NCI-H748 (cell line): ENCODE measurements at regions not wholly inside any gene's neighbourhood (a gene's known extent, or its start where the extent isn't known, plus 50 kb on each side); places are given as distances from the start of the nearest gene placed in this dataset.
A peak's percentile ranks its signal among the peaks of the same experiment; 100 is the strongest.

Experiments used
- DNase-seq: peaks from one replicate; lab custom pipeline; 2025; ENCODE audit not compliant: unreplicated experiment; lab: John Stamatoyannopoulos, UW

DNA sequence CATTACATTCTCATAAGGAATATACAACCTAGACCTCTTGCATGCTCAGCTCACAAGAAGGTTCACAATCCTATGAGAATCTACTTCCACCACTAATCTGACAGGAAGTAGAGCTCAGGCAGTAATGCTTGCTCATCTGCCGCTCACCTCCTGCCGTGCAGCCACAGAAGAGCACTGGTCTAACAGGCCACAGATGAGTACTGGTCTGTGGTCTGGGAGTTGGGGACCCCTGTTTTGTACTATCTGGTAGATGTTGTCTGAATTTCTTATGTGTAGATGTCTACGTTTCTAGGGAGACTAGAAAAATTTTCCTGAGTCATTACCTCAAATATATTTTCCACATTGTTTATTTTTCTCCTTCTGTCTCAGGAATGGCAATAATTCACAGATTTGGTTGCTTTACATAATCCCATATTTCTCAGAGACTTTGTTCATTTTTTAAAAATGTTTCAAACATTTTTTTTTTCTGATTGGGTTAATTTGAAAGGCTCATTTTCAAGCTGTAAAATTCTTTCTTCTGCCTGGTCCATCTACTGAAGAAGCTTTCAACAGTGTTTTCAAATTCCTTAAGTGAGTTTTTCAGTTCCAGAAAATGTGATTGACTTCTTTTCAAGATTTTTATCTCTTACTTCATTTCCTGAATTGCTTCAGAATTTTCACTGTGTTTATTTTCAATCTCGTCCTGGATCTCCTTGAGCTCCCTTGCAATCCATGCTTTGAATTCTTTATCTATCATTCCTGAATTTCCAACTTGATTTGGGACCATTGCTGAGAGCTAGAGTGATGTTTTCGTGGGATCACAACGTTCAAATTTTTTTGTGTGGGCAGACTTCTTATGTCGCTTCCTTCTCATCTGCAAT lies 1322.2 kb downstream of the PCDH9 start:
- no peak for DNase-seq

GRCh38 chr13:65901723-65902122 lies 1328.4 kb downstream of the PCDH9 start:
- DNase-seq = no peak

GRCh38 chr13:65894049-65894448 lies 1336.1 kb downstream of the PCDH9 start:
- no peak for DNase-seq

- no peak for DNase-seq
These were observed 1337.3 kb downstream of the PCDH9 start for GRCh38 chr13:65892859-65893258.

GRCh38 chr13:65889368-65889767 lies 1340.8 kb downstream of the PCDH9 start:
- DNase-seq = no peak

DNA sequence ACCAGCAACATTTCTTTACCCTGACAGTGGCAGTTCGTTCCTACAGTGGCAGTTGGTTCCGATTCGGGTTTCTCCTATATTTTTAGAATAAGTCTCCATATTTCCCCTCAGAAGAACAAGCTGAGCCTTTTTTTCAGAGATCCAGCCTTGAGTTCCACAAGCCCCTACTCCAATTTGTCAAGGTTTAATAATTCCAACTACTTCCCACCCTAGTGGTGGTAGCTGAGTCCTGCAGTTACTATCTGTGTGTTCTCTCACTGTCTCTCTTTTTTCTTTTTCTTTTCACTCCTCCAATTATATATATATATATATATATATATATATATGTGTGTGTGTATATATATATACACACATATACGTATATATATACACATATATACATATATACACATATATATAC lies 1347.3 kb downstream of the PCDH9 start:
- no peak for DNase-seq

DNA sequence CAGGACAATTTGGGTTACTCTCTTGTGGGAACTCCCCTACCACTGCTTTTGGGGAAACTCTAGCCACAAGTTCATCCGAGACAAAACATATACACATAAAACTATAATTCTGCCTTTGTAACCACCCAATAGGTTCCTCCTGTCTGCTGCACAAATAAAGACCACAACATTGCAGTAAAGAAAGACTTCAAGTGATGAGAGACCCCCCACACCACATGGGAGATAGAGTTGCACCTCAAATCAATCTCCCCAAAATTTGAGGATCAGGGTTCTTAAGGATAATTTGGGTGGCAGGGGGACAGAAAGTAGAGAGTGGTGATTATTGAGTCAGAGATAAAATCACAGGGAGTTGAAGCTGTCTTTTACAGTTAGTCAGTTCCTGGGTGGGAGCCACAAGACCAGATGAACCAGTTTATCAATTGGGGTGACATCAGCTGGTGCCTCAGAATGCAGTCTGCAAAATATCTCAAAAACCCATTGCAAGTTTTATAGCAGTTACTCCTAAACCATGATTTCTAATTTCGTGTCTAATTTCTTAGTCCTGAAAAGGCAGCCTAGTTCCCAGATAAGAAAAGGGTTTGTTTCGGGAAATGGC lies 1348.5 kb downstream of the PCDH9 start:
- no peak for DNase-seq

DNA sequence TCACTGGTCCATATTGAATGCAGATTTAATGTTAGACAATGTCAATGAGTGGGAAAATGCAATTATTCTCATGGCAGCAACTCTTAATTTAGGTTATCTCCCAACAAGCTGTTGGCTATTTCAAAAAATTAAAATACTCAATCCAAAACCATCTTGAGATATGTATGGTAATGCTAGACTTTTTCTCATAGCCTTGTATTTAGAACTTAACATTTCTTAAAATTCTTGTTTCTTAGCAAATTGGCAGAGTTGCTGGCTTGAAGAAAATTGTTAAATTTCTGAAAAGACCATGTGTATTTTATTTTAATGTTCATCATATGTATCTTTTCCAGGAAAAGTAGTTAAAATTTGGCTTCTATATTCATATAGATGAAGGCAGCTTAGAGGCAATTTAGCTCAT lies 1355.1 kb downstream of the PCDH9 start:
- DNase-seq = no peak

DNA sequence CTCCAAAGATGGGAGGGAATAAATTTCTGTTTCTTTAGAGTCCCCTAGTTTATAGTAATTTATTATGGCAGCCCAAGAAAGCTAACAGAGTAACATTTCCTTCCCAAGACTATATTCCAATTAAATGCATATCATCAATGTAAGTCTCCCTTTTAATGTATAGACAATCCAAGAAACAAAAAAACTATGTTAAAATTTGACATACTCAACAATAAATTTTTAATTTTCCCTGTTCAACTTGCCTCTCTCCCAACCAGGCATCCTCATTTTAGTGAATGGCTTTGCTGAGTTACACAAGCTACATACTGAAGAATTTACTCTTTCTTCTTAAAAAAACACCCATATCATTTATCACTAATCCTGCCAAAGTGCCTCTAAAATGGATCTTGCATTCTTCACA lies 1357.7 kb downstream of the PCDH9 start:
- DNase-seq = no peak

GRCh38 chr13:65868884-65869283 lies 1361.3 kb downstream of the PCDH9 start:
- peak; percentile 63 for DNase-seq

DNA sequence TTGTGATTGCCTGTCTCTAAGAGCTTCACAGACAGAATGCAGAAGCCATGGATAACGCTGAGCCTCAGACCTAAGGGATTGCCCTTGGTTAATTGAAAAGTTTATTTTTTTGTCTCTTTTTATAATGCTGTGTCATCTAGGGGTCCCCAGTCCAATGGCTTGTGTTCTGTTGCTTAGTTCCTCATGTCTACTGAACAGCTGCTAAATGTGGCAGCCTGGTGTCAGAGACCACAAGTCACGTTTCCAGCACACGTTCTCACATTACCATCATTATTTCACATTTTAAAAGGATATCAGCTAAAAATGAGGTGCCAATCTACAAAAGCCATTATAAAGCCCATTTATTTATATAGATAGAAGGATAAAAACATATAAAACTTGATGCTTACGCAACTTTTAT lies 1362.0 kb downstream of the PCDH9 start:
- DNase-seq = no peak

GRCh38 chr13:65866138-65866537 lies 1364.0 kb downstream of the PCDH9 start:
- DNase-seq = no peak

DNA sequence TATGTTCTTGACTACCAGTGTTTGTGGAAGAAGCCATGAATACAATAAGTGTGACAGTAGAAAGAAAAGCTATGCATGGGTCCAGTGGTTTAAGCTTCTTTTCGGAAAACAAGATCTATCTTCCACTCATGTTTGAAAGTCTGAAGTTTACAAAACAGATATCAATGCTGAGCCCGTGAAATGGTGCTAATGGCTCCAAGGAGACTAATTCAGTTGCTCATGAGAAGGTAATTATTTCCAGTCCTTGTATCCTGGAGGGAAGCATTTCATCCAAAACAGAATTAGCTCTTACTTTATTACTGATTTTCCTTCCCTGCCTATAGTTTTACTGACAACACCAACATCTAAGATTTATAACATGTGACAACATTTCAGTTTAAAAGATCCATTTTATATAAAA lies 1364.9 kb downstream of the PCDH9 start:
- DNase-seq = no peak

GRCh38 chr13:65864039-65864438 lies 1366.1 kb downstream of the PCDH9 start:
- DNase-seq = no peak

GRCh38 chr13:65860306-65860705 lies 1369.8 kb downstream of the PCDH9 start:
- no peak for DNase-seq

- no peak for DNase-seq
These were observed 1372.1 kb downstream of the PCDH9 start for GRCh38 chr13:65857942-65858565.

DNA sequence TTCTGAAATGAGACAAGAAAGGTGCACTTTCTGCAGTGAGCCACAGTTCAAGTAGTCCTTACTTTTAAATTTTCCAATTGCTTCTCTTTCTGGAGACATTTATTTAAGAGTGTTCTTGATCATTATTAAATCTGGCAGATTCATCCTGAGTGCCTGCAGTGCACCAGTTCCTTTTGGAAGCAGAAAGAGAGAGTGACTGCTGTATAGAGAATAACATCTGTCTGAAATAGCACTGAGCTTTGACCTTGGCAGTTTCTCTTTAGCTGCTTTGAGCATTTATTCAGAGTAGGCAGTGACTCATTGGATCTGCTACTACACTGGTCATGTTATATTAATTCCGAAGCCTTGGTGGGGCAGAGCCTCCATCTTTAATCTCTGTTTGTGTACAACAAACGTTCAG lies 1373.7 kb downstream of the PCDH9 start:
- no peak for DNase-seq

- DNase-seq = no peak
These were observed 1374.8 kb downstream of the PCDH9 start for GRCh38 chr13:65855242-65855805.

DNA sequence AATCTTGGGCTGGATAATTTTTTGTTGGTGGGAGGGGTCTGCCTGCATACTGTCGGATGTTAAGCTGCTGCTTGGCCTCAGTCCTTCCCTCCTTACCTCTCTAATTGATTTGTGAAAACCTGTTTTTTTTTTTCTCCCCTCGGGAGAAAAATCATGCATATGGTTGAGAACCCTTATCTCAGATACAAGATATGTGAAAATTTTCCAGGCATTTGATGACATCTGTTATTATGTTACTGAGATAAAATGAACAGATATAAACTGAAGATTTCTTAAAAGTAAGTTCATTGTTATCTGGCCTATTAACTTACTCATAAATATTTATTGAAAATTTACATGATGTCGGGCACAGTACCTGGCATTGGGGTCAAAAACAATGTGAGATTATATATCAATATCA lies 1375.7 kb downstream of the PCDH9 start:
- no peak for DNase-seq

- DNase-seq = no peak
These were observed 1385.8 kb downstream of the PCDH9 start for GRCh38 chr13:65844266-65844841.

DNA sequence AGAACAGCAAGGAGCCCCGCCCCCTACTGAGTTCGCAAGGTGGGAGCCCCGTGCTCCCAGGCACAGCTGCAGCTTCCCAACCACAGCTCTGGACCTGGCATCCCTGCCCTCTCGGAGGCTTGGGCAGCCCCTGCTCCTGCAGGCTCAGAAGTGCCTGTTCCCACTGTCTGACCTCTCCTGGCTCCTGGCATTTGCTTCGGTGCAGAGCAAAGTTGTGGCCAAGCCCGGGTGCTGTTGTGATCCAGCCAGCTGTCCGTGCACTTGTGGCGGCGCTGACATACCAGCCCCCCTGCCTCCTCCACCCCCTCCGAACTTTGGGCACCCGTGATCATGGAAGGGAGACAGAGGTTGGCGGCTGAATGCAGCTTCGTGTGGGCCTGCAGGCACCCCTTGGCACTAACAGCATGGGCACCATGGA lies 1386.8 kb downstream of the PCDH9 start:
- no peak for DNase-seq

GRCh38 chr13:65841156-65841555 lies 1389.0 kb downstream of the PCDH9 start:
- DNase-seq = no peak
